ENCODE measurements at regions not wholly inside any gene's neighbourhood (a gene's known extent, or its start where the extent isn't known, plus 50 kb on each side); places are given as distances from the start of the nearest gene placed in this dataset.

DNA sequence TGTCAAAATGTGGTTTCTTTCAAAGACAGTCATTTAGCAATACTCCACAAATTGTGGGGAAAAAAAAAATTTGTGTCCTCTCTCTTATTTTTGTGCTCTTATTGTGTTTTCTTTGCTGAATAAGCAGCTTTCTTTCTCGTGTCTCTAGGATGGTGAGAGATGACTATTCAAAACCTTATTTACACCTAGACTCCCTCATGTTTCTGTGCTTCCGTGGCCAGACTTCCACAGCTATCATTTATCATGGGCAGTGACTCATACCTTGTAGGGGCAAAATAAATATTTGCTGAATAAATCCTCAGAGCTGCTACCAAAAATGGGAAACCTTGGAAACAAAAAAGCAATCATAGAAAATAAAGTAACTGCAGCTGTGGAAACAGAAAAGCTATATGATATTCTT lies 204.9 kb upstream of the MIR17HG start:
- TF ChIP-seq GATA2 (IDR thresholded peaks at IDR 0.05; ENCODE audit: low read depth, low read length) (no peak), GATA3 (IDR thresholded peaks at IDR 0.05; ENCODE audit: low read depth, low read length) (no peak)

Data from SH-SY5Y (cell line).